HepG2 (cell line): ENCODE measurements at regions not wholly inside any gene's neighbourhood (a gene's known extent, or its start where the extent isn't known, plus 50 kb on each side); places are given as distances from the start of the nearest gene placed in this dataset.

Experiments used
- ATAC-seq: fragments of 200-7000 bp; cut with Tn5 transposase; 3 replicates; pipeline ENCODE4 v1.9.1; 2020; ENCODE audit warnings: mild to moderate bottlenecking, moderate library complexity
- BruUV-seq: library from RNA; stranded (reverse); fragments of 400-500 nt; replicated peaks from 2 replicates; lab custom pipeline; 2021; lab: Mats Ljungman, UMichigan
- CTCF ChIA-PET: fragments of 300-600 bp; formaldehyde crosslinking; extraction: SDS; loops from one replicate; lab custom pipeline; 2021; ENCODE audit warnings: low total read pairs, inconsistent platforms, low intra/inter-chr PET ratio; lab: Yijun Ruan, JAX
- POLR2A ChIA-PET: fragments of 350-600 bp; sonication (Branson Sonifier 250); formaldehyde crosslinking; loops from one replicate; lab custom pipeline; 2020; ENCODE audit warnings: antibody characterized with exemption, inconsistent platforms; lab: Yijun Ruan, JAX
- DNase-seq: peaks from one replicate; pipeline ENCODE4 v3.0.0-alpha.2; 2015; ENCODE audit warnings: low spot score
- FAIRE-seq: peaks from 3 replicates; lab custom pipeline; 2011; peaks lifted over from hg19 to GRCh38; lab: Jason Lieb, UNC
- H2AFZ ChIP-seq: one replicate; pipeline ENCODE4 v1.6.1; 2011; ENCODE audit warnings: low read length, inconsistent platforms
- H3K27ac ChIP-seq: fragments of 300-600 bp; 3 replicates; pipeline ENCODE4 v1.8.0; 2011; ENCODE audit warnings: mixed run types, mild to moderate bottlenecking, mixed read lengths, low read length, inconsistent platforms; ENCODE audit not compliant: insufficient read depth; ENCODE audit errors: extremely low read length
- H3K27me3 ChIP-seq, 2 experiments: fragments of 200-600 bp in 1 of 2; 2 replicates in 1 of 2; 3 replicates in 1 of 2; pipeline versions ENCODE4 v1.6.0 to v1.8.0; 2011; ENCODE audit warnings: low read length in 2 of 2, mild to moderate bottlenecking in 2 of 2, moderate library complexity in 2 of 2, inconsistent platforms in 1 of 2; ENCODE audit not compliant: insufficient read depth in 2 of 2, control insufficient read depth in 1 of 2
- H3K36me3 ChIP-seq, 2 experiments: fragments of 200-600 bp in 1 of 2; replicated peaks in 1 of 2; 2 replicates in 1 of 2; 3 replicates in 1 of 2; pipeline versions ENCODE4 v1.5.1 to v1.8.0; 2011; ENCODE audit warnings: low read length in 2 of 2, inconsistent platforms in 1 of 2; ENCODE audit not compliant: insufficient read depth in 2 of 2, control insufficient read depth in 1 of 2
- H3K4me1 ChIP-seq: 2 replicates; pipeline ENCODE4 v1.5.1; 2012; ENCODE audit warnings: low read length, inconsistent platforms; ENCODE audit not compliant: insufficient read depth
- H3K4me2 ChIP-seq: 2 replicates; pipeline ENCODE4 v1.6.0; 2011; ENCODE audit warnings: low read depth, low read length, inconsistent platforms
- H3K4me3 ChIP-seq, 3 experiments: fragments of 200-600 bp in 1 of 3; sonication (generic), shearing (Covaris generic) in 1 of 3; replicated peaks in 1 of 3; 2 replicates each; pipeline ENCODE4 v1.5.1; 2011 to 2016; ENCODE audit warnings: low read length in 3 of 3, inconsistent platforms in 2 of 3, low read depth in 2 of 3, mild to moderate bottlenecking in 2 of 3, control low read depth in 1 of 3, mixed read lengths in 1 of 3; ENCODE audit not compliant: insufficient read depth in 1 of 3
- H3K79me2 ChIP-seq: one replicate; pipeline ENCODE4 v1.6.1; 2011; ENCODE audit warnings: low read length, inconsistent platforms; ENCODE audit not compliant: insufficient read depth
- H3K9ac ChIP-seq: 2 replicates; pipeline ENCODE4 v1.6.0; 2011; ENCODE audit warnings: mild to moderate bottlenecking, low read depth, low read length, inconsistent platforms; ENCODE audit not compliant: insufficient read depth
- H3K9me3 ChIP-seq: 2 replicates; pipeline ENCODE4 v1.5.1; 2012; ENCODE audit warnings: mild to moderate bottlenecking, low read length
- H4K20me1 ChIP-seq: 2 replicates; pipeline ENCODE4 v1.6.0; 2011; ENCODE audit warnings: inconsistent platforms, mild to moderate bottlenecking, low read length, moderate library complexity; ENCODE audit not compliant: insufficient read depth
- AGO1 ChIP-seq: fragments of 200-400 bp; formaldehyde crosslinking; IDR thresholded peaks from 2 replicates; pipeline ENCODE4 v1.6.1; 2017; ENCODE audit warnings: mild to moderate bottlenecking, low read depth, low read length, moderate library complexity; ENCODE audit not compliant: poor library complexity, severe bottlenecking
- MBNL3 ChIP-seq: fragments of 250-450 bp; sonication (Bioruptor Pico); conservative IDR thresholded peaks from 2 replicates; pipeline ENCODE4 v1.8.0; 2022; ENCODE audit warnings: mild to moderate bottlenecking, inconsistent platforms
- PLSCR1 ChIP-seq: sonication (generic); formaldehyde crosslinking; IDR thresholded peaks from 2 replicates; pipeline ENCODE4 v1.5.0; 2020; ENCODE audit warnings: missing genetic modification reagents, mild to moderate bottlenecking, borderline replicate concordance
- POLR2AphosphoS2 ChIP-seq: IDR thresholded peaks from 2 replicates; pipeline ENCODE4 v1.6.1; 2011; ENCODE audit warnings: low read depth, low read length, improper control_type of control experiment
- SAP130 ChIP-seq: IDR thresholded peaks from 2 replicates; pipeline ENCODE4 v1.6.1; 2016; ENCODE audit warnings: low read depth
- SMAD9 ChIP-seq: sonication (generic); formaldehyde crosslinking; IDR thresholded peaks from 2 replicates; pipeline ENCODE4 v1.5.1; 2020; ENCODE audit warnings: mild to moderate bottlenecking, missing genetic modification reagents
- TCF12 ChIP-seq, 2 experiments: fragments of 450-650 bp in 1 of 2; sonication (generic) in 1 of 2; formaldehyde crosslinking in 1 of 2; IDR thresholded peaks; 2 replicates each; pipeline versions ENCODE4 v1.6.1 to v1.8.0; 2017 to 2022; ENCODE audit warnings: antibody characterized with exemption in 1 of 2, mild to moderate bottlenecking in 1 of 2, missing genetic modification reagents in 1 of 2, moderate library complexity in 1 of 2
- ZHX1 ChIP-seq: sonication (generic); formaldehyde crosslinking; IDR thresholded peaks from 2 replicates; pipeline ENCODE4 v1.8.1; 2022; ENCODE audit warnings: low read depth, mild to moderate bottlenecking, missing genetic modification reagents
- ZNF180 ChIP-seq: sonication (generic); formaldehyde crosslinking; IDR thresholded peaks from 2 replicates; pipeline ENCODE4 v1.4.0; 2020; ENCODE audit warnings: low read depth, missing genetic modification reagents, borderline replicate concordance
- ZNF20 ChIP-seq: sonication (generic); formaldehyde crosslinking; IDR thresholded peaks from 2 replicates; pipeline ENCODE4 v1.4.0; 2020; ENCODE audit warnings: mild to moderate bottlenecking, moderate library complexity, missing genetic modification reagents
- ZNF280B ChIP-seq: sonication (generic); formaldehyde crosslinking; IDR thresholded peaks from 2 replicates; pipeline ENCODE4 v1.5.0; 2020; ENCODE audit warnings: missing genetic modification reagents, mild to moderate bottlenecking, borderline replicate concordance
- ZNF607 ChIP-seq: sonication (generic); formaldehyde crosslinking; IDR thresholded peaks from 2 replicates; pipeline ENCODE4 v1.5.1; 2020; ENCODE audit warnings: missing genetic modification reagents, mild to moderate bottlenecking, borderline replicate concordance
- ZNF672 ChIP-seq: sonication (generic); formaldehyde crosslinking; IDR thresholded peaks from 2 replicates; pipeline ENCODE4 v1.8.1; 2022; ENCODE audit warnings: missing genetic modification reagents
- ZNF770 ChIP-seq: sonication (generic); formaldehyde crosslinking; IDR thresholded peaks from 2 replicates; pipeline ENCODE4 v1.5.0; 2020; ENCODE audit warnings: mild to moderate bottlenecking, missing genetic modification reagents
- WGBS: methylation state at CpG from one replicate; pipeline ENCODE4 v1.1.6; 2017; ENCODE audit warnings: low lambda C conversion rate; 5-methylcytosine and 5-hydroxymethylcytosine counted together
- in situ Hi-C: cut with HindIII; loops from 2 replicates; pipeline ENCODE4 v1.10.0; 2017; ENCODE audit warnings: low pct_unique_long_range_greater_than_20kb; ENCODE audit not compliant: extremely low pct_ligation_motif_present
- intact Hi-C: fragments of 100-400 bp; cut with micrococcal nuclease; formaldehyde crosslinking; loops from one replicate; pipeline ENCODE4 v1.10.0; 2022; ENCODE audit not compliant: unreplicated experiment
- TF ChIP-seq, protein P1 (sequence below): sonication (generic); formaldehyde crosslinking; IDR thresholded peaks from 2 replicates; pipeline ENCODE4 v1.8.0; 2022; ENCODE audit warnings: missing genetic modification reagents, low read depth, mild to moderate bottlenecking, borderline replicate concordance

- Histone ChIP-seq H3K4me2 (no peak overlapping the region), H3K9me3 (no peaks in the 10 kb centered on the region), H2AFZ (no peak overlapping the region), H3K27ac (no peak overlapping the region), H3K27me3 (no peaks in the 10 kb centered on the region), H3K9ac (no peak overlapping the region), H3K4me1 (no peaks in the 10 kb centered on the region), H3K4me3 (no peak overlapping the region), H3K36me3 (no peaks in the 10 kb centered on the region), H4K20me1 (no peaks in the 10 kb centered on the region), H3K79me2 (no peaks in the 10 kb centered on the region)
- ChIA-PET CTCF (no interaction called here), POLR2A (no interaction called here)
- ATAC-seq (no peak), FAIRE-seq (no peak), DNase-seq (no peak)
- WGBS, result 2% methylated on average over 6 of the region's 9 CpGs
- in situ Hi-C loops, result no loop called here
- intact Hi-C loops, result no loop called here
- BruUV-seq, result no TSS peak
- TF ChIP-seq ZNF770 (CRISPR knock-in tag), result no peak
- no peak for TF ChIP-seq MBNL3 (CRISPR knock-in tag)
- no peak for TF ChIP-seq SAP130
- TF ChIP-seq PLSCR1 (CRISPR knock-in tag), result no peak
- no peak for TF ChIP-seq SMAD9
- TF ChIP-seq ZNF672 (CRISPR knock-in tag), result no peak
- TF ChIP-seq TCF12 (IDR thresholded peaks at IDR 0.05), result no peak
- TF ChIP-seq TCF12 (CRISPR knock-in tag; IDR thresholded peaks at IDR 0.05), result no peak
- TF ChIP-seq AGO1, result no peak
- no peak for TF ChIP-seq ZNF607 (CRISPR knock-in tag)
- TF ChIP-seq ZNF280B (CRISPR knock-in tag), result no peak
- TF ChIP-seq ZHX1 (CRISPR knock-in tag), result no peak
- TF ChIP-seq, protein P1, sequence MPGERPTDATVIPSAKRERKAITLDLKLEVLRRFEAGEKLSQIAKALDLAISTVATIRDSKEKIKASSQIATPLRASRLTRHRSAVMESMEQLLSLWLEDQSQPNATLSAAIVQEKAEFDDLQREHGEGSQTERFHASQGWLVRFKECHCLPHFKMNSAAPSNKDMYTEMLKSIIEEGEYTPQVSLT (CRISPR knock-in tag), result no peak
- TF ChIP-seq ZNF20 (CRISPR knock-in tag), result no peak
- no peak for TF ChIP-seq POLR2AphosphoS2
- TF ChIP-seq ZNF180 (CRISPR knock-in tag), result no peak
Observed at GRCh38 chr16:49052846-49053245, 228.8 kb downstream of the CBLN1 start.
